ENCODE measurements at regions not wholly inside any gene's neighbourhood (a gene's known extent, or its start where the extent isn't known, plus 50 kb on each side); places are given as distances from the start of the nearest gene placed in this dataset.

DNA sequence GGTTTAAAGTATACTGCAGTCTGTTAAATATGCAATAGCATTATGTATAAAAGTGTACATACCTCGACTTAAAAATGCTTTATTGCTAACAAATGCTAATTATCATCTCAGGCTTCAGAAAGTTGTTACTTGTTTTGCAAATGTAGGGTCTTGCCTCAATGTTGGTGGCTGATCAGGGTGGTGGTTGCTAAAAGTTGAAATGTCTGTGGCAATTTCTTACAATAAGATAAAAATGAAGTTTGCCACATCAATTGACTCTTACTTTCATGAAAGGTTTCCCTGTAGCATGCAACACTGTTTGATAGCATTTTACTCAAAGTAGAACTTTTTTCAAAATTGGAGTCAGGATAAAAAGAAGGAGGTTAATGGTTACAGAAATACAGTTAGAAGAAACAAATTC lies 407.7 kb upstream of the OR4E1 start:
- H2BK15ac ChIP-seq (ENCODE audit: low read length): no peak overlapping the region
- TF ChIP-seq PHF8 (conservative IDR thresholded peaks at IDR 0.05; ENCODE audit: low read depth, low read length) (no peak), SRF (IDR thresholded peaks at IDR 0.05; ENCODE audit: low read depth, low read length) (no peak), RBBP5 (IDR thresholded peaks at IDR 0.05; ENCODE audit: borderline replicate concordance, low read depth, low read length) (no peak), ASH2L (IDR thresholded peaks at IDR 0.05; ENCODE audit: low read length) (no peak), EGR1 (IDR thresholded peaks at IDR 0.05; ENCODE audit: borderline replicate concordance, low read depth, low read length) (no peak), CHD2 (IDR thresholded peaks at IDR 0.05; ENCODE audit: low read length) (no peak), RNF2 (IDR thresholded peaks at IDR 0.05; ENCODE audit: borderline replicate concordance, low read depth, low read length, missing control alignments, poor library complexity, severe bottlenecking) (no peak), CHD1 (IDR thresholded peaks at IDR 0.05; ENCODE audit: low read depth, low read length) (no peak), EP300 (IDR thresholded peaks at IDR 0.05; ENCODE audit: borderline replicate concordance in 1 of 2, low read depth in 2 of 2, low read length in 2 of 2) (no peak), KDM5A (IDR thresholded peaks at IDR 0.05; ENCODE audit: low read length) (no peak)
- TF ChIP-seq, protein P1, sequence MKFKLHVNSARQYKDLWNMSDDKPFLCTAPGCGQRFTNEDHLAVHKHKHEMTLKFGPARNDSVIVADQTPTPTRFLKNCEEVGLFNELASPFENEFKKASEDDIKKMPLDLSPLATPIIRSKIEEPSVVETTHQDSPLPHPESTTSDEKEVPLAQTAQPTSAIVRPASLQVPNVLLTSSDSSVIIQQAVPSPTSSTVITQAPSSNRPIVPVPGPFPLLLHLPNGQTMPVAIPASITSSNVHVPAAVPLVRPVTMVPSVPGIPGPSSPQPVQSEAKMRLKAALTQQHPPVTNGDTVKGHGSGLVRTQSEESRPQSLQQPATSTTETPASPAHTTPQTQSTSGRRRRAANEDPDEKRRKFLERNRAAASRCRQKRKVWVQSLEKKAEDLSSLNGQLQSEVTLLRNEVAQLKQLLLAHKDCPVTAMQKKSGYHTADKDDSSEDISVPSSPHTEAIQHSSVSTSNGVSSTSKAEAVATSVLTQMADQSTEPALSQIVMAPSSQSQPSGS (IDR thresholded peaks at IDR 0.05; ENCODE audit: low read length): no peak
- TF ChIP-seq, protein P2, sequence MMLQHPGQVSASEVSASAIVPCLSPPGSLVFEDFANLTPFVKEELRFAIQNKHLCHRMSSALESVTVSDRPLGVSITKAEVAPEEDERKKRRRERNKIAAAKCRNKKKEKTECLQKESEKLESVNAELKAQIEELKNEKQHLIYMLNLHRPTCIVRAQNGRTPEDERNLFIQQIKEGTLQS (IDR thresholded peaks at IDR 0.05; ENCODE audit: insufficient read depth, low read depth, low read length): no peak

More for the DNA sequence above, 407.7 kb upstream of the OR4E1 start:
- no peak overlapping the region for H3K18ac ChIP-seq (ENCODE audit: extremely low read depth, low read length)
- no peak overlapping the region for H3K4ac ChIP-seq (replicated peaks; ENCODE audit: insufficient read length, low read depth, low read length)
- no peaks in the 10 kb centered on the region for H4K20me1 ChIP-seq (replicated peaks in 1 of 2; ENCODE audit: control insufficient read depth in 1 of 2, insufficient read depth in 2 of 2, low read length in 2 of 2)
- H3K27ac ChIP-seq (ENCODE audit: low read depth, low read length): no peak overlapping the region
- H2BK12ac ChIP-seq (ENCODE audit: low read depth, low read length): no peak overlapping the region
- no peak for DNase-seq (ENCODE audit: low read depth in 1 of 2, low spot score in 2 of 2)
- no peak overlapping the region for H2AFZ ChIP-seq (ENCODE audit: low read length)
- H3K14ac ChIP-seq (ENCODE audit: insufficient read length): no peak overlapping the region
- FAIRE-seq: no peak
- no peak overlapping the region for H3K4me2 ChIP-seq (ENCODE audit: insufficient read depth in 1 of 2, low read depth in 2 of 2, low read length in 2 of 2)
- H2BK20ac ChIP-seq (ENCODE audit: low read length): no peak overlapping the region
- no peak overlapping the region for H3K4me3 ChIP-seq (ENCODE audit: extremely low read depth in 1 of 4, insufficient read depth in 2 of 4, low read depth in 3 of 4, low read length in 4 of 4)
- H2BK5ac ChIP-seq (ENCODE audit: low read depth, low read length): no peak overlapping the region
- H4K5ac ChIP-seq (ENCODE audit: insufficient read length, low read depth, low read length): no peak overlapping the region
- no peak overlapping the region for H3K9ac ChIP-seq (replicated peaks in 1 of 4; ENCODE audit: extremely low read depth in 1 of 4, low read depth in 3 of 4, low read length in 3 of 4)
- H4K8ac ChIP-seq (ENCODE audit: extremely low read depth, insufficient read depth, low read length): no peak overlapping the region
- no peaks in the 10 kb centered on the region for H3K9me3 ChIP-seq (ENCODE audit: insufficient read depth in 2 of 2, low read depth in 1 of 2, low read length in 1 of 2)
- no peaks in the 10 kb centered on the region for H3K36me3 ChIP-seq (ENCODE audit: control insufficient read depth in 2 of 4, insufficient read depth in 4 of 4, low read length in 3 of 4)
- H3K79me1 ChIP-seq (ENCODE audit: low read depth, low read length): no peaks in the 10 kb centered on the region
- WGBS, 2 experiments (ENCODE audit: extremely low coverage in 1 of 2, insufficient coverage in 1 of 2, insufficient read length in 1 of 2, insufficient replicate concordance in 2 of 2, low coverage in 1 of 2, low lambda C conversion rate in 2 of 2, missing lambda C conversion rate in 1 of 2): 64% methylated on average over 1 of the region's 1 CpG; no CpG with 5 or more reads in 1 of the 2 experiments
- H2BK120ac ChIP-seq (replicated peaks; ENCODE audit: low read depth, low read length): no peak overlapping the region
- no peak overlapping the region for H2AK5ac ChIP-seq (ENCODE audit: low read depth, low read length)
- no peak overlapping the region for H3K23ac ChIP-seq (ENCODE audit: insufficient read length)
- no peak overlapping the region for H3K56ac ChIP-seq (replicated peaks; ENCODE audit: insufficient read length, low read depth, low read length)
- CTCF ChIA-PET (ENCODE audit: partially characterized antibody): no interaction called here
- no peaks in the 10 kb centered on the region; the same call in 1 of the 2 replicates for H3K23me2 ChIP-seq (ENCODE audit: low read depth, low read length)
- H4K91ac ChIP-seq (replicated peaks; ENCODE audit: insufficient read length, low read length): no peak overlapping the region
- POLR2A ChIA-PET (ENCODE audit: partially characterized antibody): no interaction called here
- H3K4me1 ChIP-seq (replicated peaks in 1 of 4; ENCODE audit: control insufficient read depth in 3 of 4, insufficient read depth in 4 of 4, low read length in 3 of 4): peaks cover 0 to 3% (median 0%) of the 10 kb centered on the region in 4 experiments; a peak in 2 of 7 replicates
- H3K79me2 ChIP-seq (ENCODE audit: control insufficient read depth in 1 of 2, insufficient read depth in 2 of 2, low read length in 2 of 2): no peaks in the 10 kb centered on the region
- no peaks in the 10 kb centered on the region; a peak in 1 of 7 replicates for H3K27me3 ChIP-seq (replicated peaks in 1 of 4; ENCODE audit: control insufficient read depth in 3 of 4, extremely low read depth in 1 of 4, insufficient read depth in 3 of 4, low read length in 3 of 4)
